ENCODE measurements at regions not wholly inside any gene's neighbourhood (a gene's known extent, or its start where the extent isn't known, plus 50 kb on each side); places are given as distances from the start of the nearest gene placed in this dataset.

GRCh38 chr6:48979085-48979484 is 484.0 kb downstream of the MMUT start:
- no peak overlapping the region for H3K27ac ChIP-seq
- TF ChIP-seq ZFX (IDR thresholded peaks at IDR 0.05; ENCODE audit: borderline replicate concordance) (no peak), CTCF (IDR thresholded peaks at IDR 0.05) (no peak)

- TF ChIP-seq ZFX (IDR thresholded peaks at IDR 0.05; ENCODE audit: borderline replicate concordance) (no peak), CTCF (IDR thresholded peaks at IDR 0.05) (no peak)
Measured at GRCh38 chr6:48978016-48978415, 485.0 kb downstream of the MMUT start.

GRCh38 chr6:48977573-48977972 is 485.5 kb downstream of the MMUT start:
- no peak overlapping the region for H3K27ac ChIP-seq
- TF ChIP-seq ZFX (IDR thresholded peaks at IDR 0.05; ENCODE audit: borderline replicate concordance) = no peak
- TF ChIP-seq CTCF (IDR thresholded peaks at IDR 0.05) = no peak

More at GRCh38 chr6:48978016-48978415, 485.0 kb downstream of the MMUT start:
- no peak overlapping the region for H3K27ac ChIP-seq

GRCh38 chr6:48973491-48973890 is 489.6 kb downstream of the MMUT start:
- H3K27ac ChIP-seq = no peak overlapping the region
- TF ChIP-seq CTCF (IDR thresholded peaks at IDR 0.05) = no peak
- no peak for TF ChIP-seq ZFX (IDR thresholded peaks at IDR 0.05; ENCODE audit: borderline replicate concordance)

- no peak for TF ChIP-seq CTCF (IDR thresholded peaks at IDR 0.05)
- no peak for TF ChIP-seq ZFX (IDR thresholded peaks at IDR 0.05; ENCODE audit: borderline replicate concordance)
- no peak overlapping the region for H3K27ac ChIP-seq
Measured at GRCh38 chr6:48961781-48962415, 501.2 kb downstream of the MMUT start.

- no peak overlapping the region for H3K27ac ChIP-seq
- TF ChIP-seq CTCF (IDR thresholded peaks at IDR 0.05) (no peak), ZFX (IDR thresholded peaks at IDR 0.05; ENCODE audit: borderline replicate concordance) (no peak)
Measured at GRCh38 chr6:48959251-48960060, 503.6 kb downstream of the MMUT start.

- no peak overlapping the region for H3K27ac ChIP-seq
- TF ChIP-seq ZFX (IDR thresholded peaks at IDR 0.05; ENCODE audit: borderline replicate concordance) (no peak), CTCF (IDR thresholded peaks at IDR 0.05) (no peak)
Measured at GRCh38 chr6:48957781-48958180, 505.3 kb downstream of the MMUT start.
